NCI-H345 treated with DMSO at 0.1 percent for 48 hours (cell line): ENCODE measurements at regions not wholly inside any gene's neighbourhood (a gene's known extent, or its start where the extent isn't known, plus 50 kb on each side); places are given as distances from the start of the nearest gene placed in this dataset.
"Not testable (repeated sequence)": the region's sequence is repeated elsewhere in the genome, so short reads cannot be mapped to it uniquely, and the experiment has no call there.

Source experiments
- DNase-seq: peaks from one replicate; lab custom pipeline; 2025; ENCODE audit not compliant: unreplicated experiment; lab: John Stamatoyannopoulos, UW

DNA sequence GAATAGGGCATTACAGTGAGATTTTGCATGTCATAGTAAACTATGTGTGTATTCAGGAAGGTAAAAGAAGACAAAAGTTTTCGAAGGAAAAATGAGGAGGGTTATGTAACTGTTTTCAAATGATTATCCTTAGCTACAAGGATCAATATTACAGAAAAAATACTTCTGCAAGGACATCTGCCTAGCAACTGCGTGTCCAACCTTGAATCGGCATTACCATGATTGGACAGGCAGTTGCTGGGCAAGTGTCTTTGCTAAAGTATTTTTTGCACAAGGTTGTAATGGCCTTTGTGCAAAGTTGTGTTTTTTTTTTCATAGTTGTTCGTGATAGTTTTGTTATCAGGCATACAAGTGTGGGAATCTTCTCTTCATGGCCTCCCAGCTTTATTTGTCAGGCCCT lies 136.8 kb downstream of the FASLG start:
- DNase-seq = no peak

DNA sequence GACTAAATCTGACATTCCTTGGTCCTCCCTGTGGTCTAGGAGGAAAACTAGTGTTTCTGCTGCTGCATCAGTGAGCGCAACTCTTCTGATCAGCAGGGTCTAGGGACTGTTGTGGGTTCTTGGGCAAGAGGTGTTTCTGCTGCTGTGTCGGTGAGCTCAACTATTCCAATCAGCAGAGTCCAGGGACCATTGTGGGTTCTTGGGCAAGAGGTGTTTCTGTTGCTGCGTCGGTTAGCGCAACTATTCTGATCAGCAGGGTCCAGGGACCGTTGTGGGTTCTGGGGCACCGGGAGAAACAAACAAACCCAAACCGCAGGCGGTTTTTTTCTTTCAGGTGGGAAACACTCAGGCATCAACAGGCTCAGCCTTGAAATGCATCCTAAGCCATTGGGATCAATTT lies 140.9 kb downstream of the FASLG start:
- not testable (repeated sequence) for DNase-seq

DNA sequence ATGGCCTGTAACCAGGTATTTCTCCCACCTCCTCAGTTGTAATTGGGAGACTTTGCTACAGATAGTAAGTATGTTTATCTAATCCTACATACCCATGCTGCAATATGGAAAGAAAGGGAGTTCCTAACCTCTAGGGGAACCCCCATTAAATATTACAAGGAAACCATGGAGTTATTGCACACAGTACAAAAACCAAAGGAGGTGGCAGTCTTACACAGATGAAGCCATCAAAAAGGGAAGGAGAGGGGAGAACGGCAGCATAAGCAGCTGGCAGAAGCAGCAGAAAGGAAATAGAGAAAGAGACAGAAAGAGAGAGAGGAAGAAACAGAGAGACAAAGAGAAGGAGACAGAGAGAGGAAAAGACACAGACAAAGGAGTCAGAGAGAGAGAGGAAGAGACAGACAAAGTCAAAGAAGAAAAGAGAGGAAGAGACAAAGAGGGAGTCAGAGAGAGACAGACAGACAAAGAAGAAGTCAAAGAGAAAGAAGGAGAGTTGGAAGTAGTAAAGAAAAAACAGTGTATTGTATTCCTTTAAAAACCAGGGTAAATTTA lies 142.9 kb downstream of the FASLG start:
- DNase-seq = no peak

DNA sequence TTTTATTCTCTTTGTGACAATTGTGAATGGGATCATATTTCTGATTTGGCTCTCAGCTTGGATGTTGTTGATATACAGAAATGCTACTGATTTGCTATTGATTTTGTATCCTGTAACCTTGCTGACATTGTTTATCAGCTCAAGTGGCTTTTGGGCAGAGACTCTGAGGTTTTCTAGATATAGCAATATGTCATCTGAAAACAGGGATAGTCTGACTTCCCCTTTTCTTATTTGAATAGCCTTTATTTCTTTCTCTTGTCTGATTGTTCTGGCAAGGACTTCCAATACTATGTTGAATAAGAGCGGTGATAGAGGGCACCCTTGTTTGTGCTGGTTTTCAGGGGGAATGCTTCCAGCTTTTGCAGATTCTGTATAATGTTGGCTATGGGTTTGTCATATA lies 150.8 kb downstream of the FASLG start:
- no peak for DNase-seq

DNA sequence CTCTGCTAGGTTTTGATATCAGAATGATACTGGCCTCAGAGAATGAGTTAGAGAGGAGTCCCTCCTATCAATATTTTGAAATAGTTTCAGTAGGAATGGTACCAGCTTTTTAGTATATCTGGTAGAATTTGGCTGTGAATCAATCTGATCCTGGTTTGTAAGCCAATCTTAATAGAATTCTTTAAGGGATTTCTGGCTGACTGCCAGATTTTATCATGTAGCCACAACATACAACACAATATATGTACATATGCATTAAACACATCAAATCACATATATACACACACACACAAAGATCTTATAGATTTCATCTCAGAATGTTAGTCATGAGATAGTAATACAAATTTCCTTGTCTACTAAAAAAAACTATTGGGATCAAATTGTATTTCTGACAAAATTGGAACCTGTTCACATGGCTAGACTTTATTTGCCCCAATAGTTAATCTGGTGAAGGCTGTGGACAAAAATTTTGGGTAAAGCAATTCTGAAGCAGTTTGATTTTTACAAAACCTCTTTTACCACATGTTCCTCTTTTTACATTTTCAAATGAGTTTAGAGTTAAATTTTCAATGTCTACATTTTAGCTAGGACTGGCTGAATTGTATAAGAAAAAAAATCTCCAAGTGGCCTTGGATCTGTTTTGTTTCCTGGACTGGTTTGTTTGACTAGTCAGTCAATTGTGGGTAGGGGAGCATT lies 151.7 kb downstream of the FASLG start:
- no peak for DNase-seq

DNA sequence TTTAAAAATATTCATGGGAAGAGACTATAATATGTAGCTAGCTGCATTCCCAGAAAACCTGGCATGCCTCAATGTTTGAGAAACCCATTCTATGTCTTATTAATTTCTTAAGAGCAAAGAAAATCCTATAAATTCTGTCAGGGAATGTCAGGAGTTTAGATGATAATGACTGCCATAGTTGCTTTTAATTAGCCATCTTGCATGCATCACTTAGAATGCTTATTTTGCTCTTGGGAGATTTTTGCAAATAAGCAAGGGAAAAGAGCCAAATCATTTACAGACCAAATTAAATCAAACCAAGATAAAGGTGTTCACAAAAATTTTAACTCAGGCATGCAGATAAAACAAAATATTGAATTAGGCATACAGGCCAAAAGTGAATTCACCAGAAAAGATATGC lies 152.8 kb downstream of the FASLG start:
- no peak for DNase-seq

DNA sequence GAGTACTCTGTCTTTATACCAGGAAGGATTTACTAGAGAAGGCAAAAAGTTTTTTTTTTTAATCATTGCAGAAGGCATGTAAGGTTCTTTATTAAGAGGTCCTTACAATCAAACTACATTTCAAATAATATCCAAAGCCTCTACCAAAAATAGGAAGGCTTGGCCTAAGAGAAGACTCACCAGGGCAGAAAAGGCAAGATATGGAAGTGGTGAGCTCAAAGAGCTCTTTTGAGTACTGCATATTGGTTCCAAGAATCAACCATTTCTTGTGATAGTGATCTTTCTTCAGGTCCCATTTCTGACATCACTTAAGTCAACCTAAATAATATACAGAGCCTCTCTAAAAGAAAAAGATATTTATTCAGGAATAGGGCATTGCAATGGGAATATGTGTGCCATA lies 153.2 kb downstream of the FASLG start:
- no peak for DNase-seq

DNA sequence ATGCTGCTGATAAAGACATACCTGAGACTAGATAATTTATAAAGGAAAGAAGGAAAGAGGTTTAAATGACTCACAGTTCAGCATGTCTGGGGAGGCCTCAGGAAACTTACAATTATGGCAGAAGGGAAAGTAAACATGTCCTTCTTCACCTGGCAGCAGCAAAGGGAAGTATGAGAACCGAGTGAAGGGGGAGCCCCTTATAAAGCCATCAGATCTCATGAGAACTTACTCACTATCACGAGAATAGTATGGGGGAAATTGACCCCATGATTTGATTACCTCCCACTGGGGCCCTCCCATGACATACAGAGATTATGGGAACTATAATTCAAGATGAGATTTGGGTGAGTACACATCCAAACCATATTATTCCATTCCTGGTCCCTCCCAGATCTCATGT lies 154.4 kb downstream of the FASLG start:
- no peak for DNase-seq

DNA sequence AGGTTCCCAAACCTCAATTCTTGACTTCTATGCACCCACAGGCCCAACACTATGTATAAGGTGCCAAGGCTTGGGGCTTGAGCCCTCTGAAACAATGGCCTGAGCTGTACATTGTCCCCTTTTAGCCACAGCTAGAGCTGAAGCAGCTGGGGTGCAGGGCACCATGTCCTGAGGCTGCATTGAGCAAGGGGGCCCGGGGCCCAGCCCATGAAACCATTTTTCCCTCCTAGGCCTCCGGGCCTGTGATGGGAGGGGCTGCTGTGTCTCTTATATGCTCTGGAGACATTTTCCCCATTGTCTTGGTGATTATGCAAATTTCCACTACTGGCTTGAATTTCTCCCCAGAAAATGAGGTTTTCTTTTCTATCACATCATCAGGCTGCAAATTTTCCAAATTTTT lies 155.5 kb downstream of the FASLG start:
- no peak for DNase-seq

DNA sequence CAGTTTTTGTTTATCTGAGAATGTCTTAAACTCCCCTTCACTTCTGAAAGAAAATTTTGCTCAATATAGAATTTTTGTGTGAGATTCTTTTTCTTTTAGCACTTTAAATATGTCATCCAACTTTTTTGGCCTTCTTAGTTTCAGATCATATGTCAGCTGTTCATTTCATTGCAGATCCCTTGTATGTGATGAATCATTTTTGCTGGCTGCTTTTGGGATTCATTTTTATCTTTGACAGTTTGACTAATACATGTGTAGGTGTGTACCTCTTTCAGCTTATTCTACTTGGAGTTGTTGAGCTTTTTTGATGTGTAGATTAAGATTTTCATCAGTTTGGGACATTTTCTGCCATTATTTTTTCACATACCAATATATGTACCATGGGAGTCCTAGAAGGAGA lies 156.8 kb downstream of the FASLG start:
- DNase-seq = no peak

DNA sequence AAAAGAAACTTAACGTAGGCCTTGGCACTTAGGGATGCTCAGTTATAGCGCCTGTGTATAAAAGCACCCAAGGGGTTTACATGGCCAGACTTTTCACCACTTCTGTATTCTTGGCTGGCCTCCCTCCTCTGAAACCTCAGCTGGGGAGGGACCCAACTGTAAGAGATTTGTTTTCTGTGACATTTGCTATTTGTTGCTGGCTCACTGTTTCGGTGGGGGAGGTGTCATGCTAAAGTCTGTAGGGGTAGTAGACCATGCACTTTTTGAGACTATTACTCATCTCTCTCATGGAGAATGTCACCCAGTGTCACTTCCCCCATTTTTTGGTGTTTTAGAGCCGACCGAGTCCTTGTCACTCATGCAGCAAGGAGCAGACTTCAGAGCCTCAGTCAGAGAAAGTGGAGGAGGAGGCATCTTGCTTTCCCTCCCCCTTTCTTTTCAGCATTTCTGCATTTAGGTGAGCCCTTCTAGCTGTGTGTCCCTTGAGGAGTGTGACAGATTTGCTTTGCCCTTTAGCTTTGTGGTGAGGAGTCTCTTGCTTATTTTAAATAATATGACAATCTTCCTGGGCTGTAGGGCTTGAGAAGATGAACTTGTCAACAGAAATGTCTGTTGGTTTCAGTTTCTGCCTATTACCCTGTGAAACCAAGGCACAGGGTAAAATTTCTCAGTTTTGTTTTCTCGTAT lies 160.1 kb downstream of the FASLG start:
- no peak for DNase-seq

DNA sequence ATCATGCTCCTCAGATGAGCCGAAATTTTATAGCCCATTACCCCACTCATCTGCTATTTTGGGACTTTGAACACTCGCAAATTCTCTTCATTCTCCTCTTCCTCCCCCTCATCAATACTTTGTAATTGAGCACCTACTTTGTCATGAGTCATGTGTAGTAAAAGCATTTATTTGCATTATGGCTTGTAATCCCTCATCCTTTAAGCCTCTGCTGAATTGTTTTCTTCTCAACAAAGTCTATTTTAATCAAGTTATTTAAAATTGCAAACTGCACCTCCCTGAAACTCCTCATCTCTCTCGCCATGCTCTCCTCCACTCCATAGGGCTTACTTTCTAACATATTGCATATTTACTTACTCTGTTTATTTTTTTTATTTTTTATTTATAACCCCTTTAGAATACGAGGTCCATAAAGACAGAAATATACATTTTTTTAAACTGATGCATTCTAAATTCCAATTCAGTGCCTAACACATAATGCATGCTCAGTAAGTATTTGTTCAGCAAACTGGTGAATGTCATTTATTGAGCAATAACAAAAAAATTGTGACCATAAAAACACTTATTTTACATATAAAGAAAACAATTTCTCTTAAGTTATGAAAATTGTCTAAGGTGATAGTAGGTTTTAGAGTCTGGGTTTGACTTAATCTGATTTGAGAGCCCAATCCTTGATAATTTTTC lies 161.7 kb downstream of the FASLG start:
- DNase-seq = no peak

DNA sequence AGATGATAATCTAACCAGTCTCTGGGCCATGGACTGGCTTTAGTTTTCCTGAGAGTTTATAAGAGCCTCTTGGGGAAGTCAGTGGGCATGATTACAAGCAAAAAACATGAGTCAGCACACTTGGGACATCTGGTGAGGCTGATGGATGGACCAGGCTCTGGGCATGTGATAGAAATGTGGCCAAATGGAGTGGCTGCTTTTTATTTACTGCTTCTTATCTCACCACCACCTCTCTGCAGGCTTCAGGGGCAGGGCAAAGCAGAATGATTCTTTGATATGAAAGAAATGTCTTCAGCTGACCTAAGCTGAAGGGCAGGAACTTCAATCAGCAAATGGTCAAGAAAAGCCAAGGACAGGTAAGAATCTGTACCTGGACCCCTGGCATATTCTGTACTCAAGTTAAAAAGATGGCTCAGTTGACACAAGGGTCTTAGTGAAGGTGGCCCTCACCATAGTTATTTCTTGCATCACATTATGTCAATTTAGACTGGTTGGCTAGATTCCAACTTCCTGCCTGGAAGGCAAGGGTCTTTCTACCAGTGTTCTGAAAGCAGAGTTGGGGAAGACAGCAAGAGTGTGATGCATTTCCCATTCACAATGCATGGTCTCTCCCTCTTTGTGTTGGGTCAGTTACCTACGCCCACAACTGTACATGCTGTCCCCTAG lies 162.8 kb downstream of the FASLG start:
- DNase-seq = no peak

DNA sequence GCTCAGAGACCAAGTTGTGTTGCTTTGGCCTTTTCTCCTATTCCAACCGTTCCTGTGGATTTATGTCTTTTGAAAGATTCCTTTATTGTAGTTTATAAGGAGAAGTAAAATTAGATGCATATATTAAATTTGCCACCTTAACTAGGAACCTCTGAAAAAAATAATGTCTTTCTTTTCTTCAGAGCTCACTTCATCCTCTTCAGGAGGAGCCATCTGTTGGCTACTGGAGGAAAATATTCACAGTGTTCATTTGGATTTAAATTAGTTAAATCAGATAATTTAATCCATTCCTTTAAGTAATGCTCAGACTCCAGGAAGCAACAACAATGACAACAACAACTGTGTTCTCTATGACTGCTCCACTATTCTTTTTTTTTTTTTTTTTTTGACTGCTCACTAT lies 164.0 kb downstream of the FASLG start:
- DNase-seq = no peak

DNA sequence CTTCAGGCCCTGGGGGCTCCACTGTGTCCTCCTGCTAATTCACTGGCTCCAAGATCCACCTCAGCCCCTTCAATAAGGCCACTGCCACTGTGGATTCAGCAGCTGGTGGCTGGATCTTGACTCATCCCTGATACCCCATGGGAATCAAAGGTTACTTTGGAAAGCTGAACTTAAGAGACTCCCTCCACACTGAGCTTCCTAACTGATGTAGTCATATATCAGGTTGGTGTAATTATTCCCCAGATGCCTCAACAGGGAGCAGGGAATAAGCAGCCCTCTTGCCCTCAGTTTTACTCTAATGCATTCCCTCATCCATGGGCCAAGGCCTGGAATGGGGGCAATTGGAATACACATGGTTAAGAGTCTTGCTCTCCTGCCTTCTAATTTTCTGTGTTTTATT lies 164.6 kb downstream of the FASLG start:
- DNase-seq = no peak

DNA sequence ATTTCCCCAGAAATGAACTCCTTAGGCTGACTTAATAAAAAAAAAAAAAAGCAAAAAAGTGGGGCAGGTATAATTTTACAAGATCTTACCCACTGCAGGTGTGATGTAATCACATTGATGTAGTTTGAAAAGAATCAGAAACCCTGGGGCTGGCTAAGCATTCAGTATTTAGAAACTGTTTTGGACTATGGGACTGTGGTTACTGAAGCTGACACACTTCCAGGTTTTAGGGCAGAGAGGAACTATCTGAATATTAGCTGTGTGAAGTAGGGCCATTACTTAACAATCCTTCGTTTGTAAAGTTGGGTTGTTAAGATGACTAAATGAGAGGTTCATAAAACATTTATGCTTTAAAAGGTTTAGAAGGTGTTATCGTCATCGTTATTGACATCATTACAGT lies 165.3 kb downstream of the FASLG start:
- no peak for DNase-seq

DNA sequence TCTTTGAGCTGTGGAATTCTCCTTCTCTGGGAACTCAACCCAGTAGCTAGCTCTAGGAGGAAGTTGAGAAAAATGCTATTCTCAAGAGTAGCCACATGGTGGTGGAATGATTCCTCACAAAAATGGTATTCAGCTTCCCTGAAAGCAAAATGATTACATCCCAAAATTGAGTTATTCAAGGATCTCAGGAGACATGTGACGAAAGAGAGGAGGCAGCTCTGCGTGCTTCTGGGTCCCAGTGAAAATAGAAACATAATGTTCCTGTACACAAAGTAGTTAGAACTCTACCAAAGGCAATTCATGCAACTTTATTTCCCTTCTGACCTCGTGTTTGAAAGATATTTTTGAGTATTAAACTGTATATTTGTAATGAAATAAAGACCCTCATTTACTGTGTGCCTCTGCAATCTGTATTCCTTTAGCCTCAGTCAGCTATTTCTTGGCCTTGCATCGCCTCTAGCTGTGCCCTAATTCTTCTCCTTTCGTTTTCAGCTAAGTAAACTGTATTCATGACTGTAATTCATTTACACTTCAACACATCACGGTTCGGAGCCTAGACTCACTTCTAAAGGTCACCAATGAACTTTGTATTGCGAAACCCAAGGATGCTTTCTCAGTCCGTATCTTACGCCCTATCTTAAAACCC lies 167.3 kb downstream of the FASLG start:
- no peak for DNase-seq

DNA sequence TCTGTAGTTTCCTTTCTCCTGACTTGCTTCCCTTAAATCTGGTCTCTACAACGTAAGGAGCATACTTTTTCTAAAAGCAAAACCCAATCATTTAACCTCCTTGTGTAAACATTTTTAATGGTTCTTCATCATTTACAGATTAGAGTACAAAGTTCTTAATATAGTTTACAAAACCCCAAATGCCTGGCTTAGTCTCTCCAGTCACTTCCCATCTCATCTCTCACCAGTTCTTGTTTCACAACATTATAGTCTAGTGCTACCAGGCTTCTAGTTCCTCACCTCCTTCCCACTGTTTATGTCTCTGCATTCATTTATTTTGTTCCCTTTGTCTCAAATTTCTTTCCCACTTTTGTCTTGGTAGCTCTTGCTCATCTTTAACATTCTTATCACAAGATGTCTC lies 168.4 kb downstream of the FASLG start:
- DNase-seq = no peak

DNA sequence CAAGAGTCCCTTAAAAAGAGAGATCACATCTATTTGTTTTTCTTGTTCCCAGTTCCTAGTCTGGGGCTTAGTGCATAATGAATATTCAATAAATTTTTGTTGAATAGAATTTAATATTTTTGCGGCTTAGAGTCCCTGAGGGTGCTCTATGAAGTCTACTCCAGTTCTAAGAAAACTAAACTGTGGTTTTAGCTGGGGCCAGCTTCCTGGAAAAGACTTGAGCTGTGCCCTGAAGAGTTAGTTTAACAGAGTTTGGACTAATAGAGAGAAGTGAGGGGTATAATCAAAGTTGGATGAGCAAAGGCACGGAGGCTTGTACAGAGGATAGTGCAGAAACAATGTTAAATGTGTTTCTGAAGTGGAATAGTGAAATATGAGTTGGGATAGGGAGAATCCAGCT lies 168.9 kb downstream of the FASLG start:
- no peak for DNase-seq

DNA sequence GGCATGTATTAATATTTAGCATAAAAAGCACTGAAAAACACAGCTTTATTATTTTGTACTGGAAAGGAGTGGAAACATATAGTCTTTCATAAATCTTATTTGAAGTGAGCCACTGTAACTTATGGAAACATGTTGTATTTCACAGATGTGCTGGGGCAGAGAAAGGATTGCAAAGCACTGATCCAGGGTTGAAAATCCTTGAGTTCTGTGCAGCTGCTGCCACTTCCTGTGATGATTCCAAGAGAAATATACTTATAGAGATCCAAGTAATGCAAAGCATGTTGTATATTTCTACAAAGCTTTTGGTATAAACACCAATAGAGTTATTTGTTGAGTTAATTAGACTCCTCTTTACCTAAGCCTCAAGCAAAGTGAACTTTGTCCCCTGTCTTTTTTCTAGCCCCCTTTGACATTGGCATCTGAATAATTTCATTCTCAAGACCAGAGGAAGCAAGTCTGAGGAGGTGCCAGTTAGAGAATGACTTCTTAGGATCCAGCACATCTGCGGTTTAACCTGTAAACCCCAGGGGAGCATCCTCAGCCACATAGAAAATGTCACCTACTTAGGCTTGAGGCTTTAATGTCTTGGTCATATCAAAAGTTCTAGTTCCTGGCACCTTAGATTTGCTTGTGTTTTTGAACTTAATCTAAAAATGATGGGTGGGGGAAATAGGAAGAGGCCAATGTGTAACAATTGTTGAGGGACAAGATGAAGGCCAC lies 173.3 kb downstream of the FASLG start:
- DNase-seq = no peak
